GM23338 (cell line): ENCODE measurements at regions not wholly inside any gene's neighbourhood (a gene's known extent, or its start where the extent isn't known, plus 50 kb on each side); places are given as distances from the start of the nearest gene placed in this dataset.

Experiments
- ATAC-seq: fragments of 200-7000 bp; cut with Tn5 transposase; 3 replicates; pipeline ENCODE4 v1.9.1; 2020
- DNase-seq: peaks from one replicate; pipeline ENCODE4 v3.0.0-alpha.2; 2015; ENCODE audit warnings: low spot score
- H2AFZ ChIP-seq: fragments of 200-600 bp; sonication (generic); 2 replicates; pipeline ENCODE4 v1.8.0; 2016; ENCODE audit warnings: antibody characterized with exemption, mild to moderate bottlenecking, moderate library complexity
- H3F3A ChIP-seq: fragments of 200-600 bp; sonication (generic); replicated peaks from 2 replicates; pipeline ENCODE4 v1.8.0; 2017; ENCODE audit warnings: antibody characterized with exemption, mixed run types, low read depth
- H3K27ac ChIP-seq: fragments of 200-600 bp; sonication (generic); 2 replicates; pipeline ENCODE4 v1.6.1; 2016; ENCODE audit warnings: low read depth
- H3K27me3 ChIP-seq: fragments of 200-600 bp; sonication (generic); 2 replicates; pipeline ENCODE4 v1.8.0; 2016; ENCODE audit warnings: mild to moderate bottlenecking, mixed run types, moderate library complexity; ENCODE audit not compliant: insufficient read depth
- H3K36me3 ChIP-seq: fragments of 200-600 bp; sonication (generic); 2 replicates; pipeline ENCODE4 v1.8.0; 2016; ENCODE audit warnings: mild to moderate bottlenecking; ENCODE audit not compliant: insufficient read depth
- H3K4me1 ChIP-seq: fragments of 200-600 bp; sonication (generic); 2 replicates; pipeline ENCODE4 v1.8.0; 2016; ENCODE audit warnings: mild to moderate bottlenecking, moderate library complexity; ENCODE audit not compliant: insufficient read depth
- H3K4me2 ChIP-seq: fragments of 200-600 bp; sonication (generic); 2 replicates; pipeline ENCODE4 v1.7.1; 2017; ENCODE audit warnings: mixed run types
- H3K4me3 ChIP-seq: fragments of 200-600 bp; sonication (generic); 2 replicates; pipeline ENCODE4 v1.6.1; 2016; ENCODE audit warnings: mixed run types
- H3K79me2 ChIP-seq: fragments of 200-600 bp; sonication (generic); replicated peaks from 2 replicates; pipeline ENCODE4 v1.8.0; 2017; ENCODE audit warnings: mild to moderate bottlenecking; ENCODE audit not compliant: insufficient read depth
- H3K9me2 ChIP-seq: fragments of 200-600 bp; sonication (generic); 2 replicates; pipeline ENCODE4 v1.8.0; 2017; ENCODE audit not compliant: insufficient read depth
- H4K20me1 ChIP-seq: fragments of 200-600 bp; sonication (generic); replicated peaks from 2 replicates; pipeline ENCODE4 v1.8.0; 2017; ENCODE audit warnings: mild to moderate bottlenecking; ENCODE audit not compliant: insufficient read depth
- H3K27ac Mint-ChIP-seq: 2 replicates; pipeline ENCODE4 v1.8.0; 2020; ENCODE audit warnings: inconsistent platforms, mild to moderate bottlenecking, moderate library complexity, mixed read lengths
- H3K27me3 Mint-ChIP-seq: 3 replicates; pipeline ENCODE4 v1.8.0; 2022; ENCODE audit warnings: low read depth, mild to moderate bottlenecking, moderate library complexity, mixed read lengths, inconsistent platforms; ENCODE audit not compliant: insufficient read depth, poor library complexity
- H3K36me3 Mint-ChIP-seq: 3 replicates; pipeline ENCODE4 v1.8.0; 2021; ENCODE audit warnings: low read depth, mild to moderate bottlenecking, inconsistent platforms, moderate library complexity, mixed read lengths
- H3K4me1 Mint-ChIP-seq: 3 replicates; pipeline ENCODE4 v1.8.0; 2020; ENCODE audit warnings: mild to moderate bottlenecking, inconsistent platforms, mixed read lengths
- H3K4me3 Mint-ChIP-seq: 3 replicates; pipeline ENCODE4 v1.8.0; 2021; ENCODE audit warnings: moderate library complexity, mild to moderate bottlenecking, inconsistent platforms, mixed read lengths
- H3K9me3 Mint-ChIP-seq: 3 replicates; pipeline ENCODE4 v1.8.0; 2020; ENCODE audit warnings: moderate library complexity, mild to moderate bottlenecking, inconsistent platforms, mixed read lengths
- CREB1 ChIP-seq: fragments of 250-450 bp; sonication (Bioruptor Pico); IDR thresholded peaks from 2 replicates; pipeline ENCODE4 v1.5.0; 2020; ENCODE audit warnings: low read depth, mild to moderate bottlenecking, moderate library complexity
- JUNB ChIP-seq: IDR thresholded peaks from one replicate; pipeline ENCODE4 v1.6.1; 2016; ENCODE audit warnings: antibody characterized with exemption; ENCODE audit not compliant: unreplicated experiment
- REST ChIP-seq: IDR thresholded peaks from one replicate; pipeline ENCODE4 v1.6.1; 2018; ENCODE audit warnings: antibody characterized with exemption; ENCODE audit not compliant: unreplicated experiment
- STAT1 ChIP-seq: IDR thresholded peaks from one replicate; pipeline ENCODE4 v1.6.1; 2016; ENCODE audit warnings: antibody characterized with exemption; ENCODE audit not compliant: unreplicated experiment
- ZNF114 ChIP-seq: fragments of 250-450 bp; sonication (Bioruptor Pico); IDR thresholded peaks from 2 replicates; pipeline ENCODE4 v1.5.0; 2020; ENCODE audit warnings: mild to moderate bottlenecking, moderate library complexity
- ZNF331 ChIP-seq: fragments of 250-450 bp; sonication (Bioruptor Pico); IDR thresholded peaks from 2 replicates; pipeline ENCODE4 v1.5.0; 2020; ENCODE audit warnings: low read depth, mild to moderate bottlenecking, moderate library complexity
- TF ChIP-seq, protein P1 (sequence below): fragments of 250-450 bp; sonication (Bioruptor Pico); IDR thresholded peaks from 2 replicates; pipeline ENCODE4 v1.5.0; 2020; ENCODE audit warnings: mild to moderate bottlenecking, moderate library complexity

GRCh38 chr3:182052757-182053156 is 341.0 kb downstream of the SOX2 start (continued):
- TF ChIP-seq JUNB (no peak), STAT1 (no peak)
- TF ChIP-seq, protein P1, sequence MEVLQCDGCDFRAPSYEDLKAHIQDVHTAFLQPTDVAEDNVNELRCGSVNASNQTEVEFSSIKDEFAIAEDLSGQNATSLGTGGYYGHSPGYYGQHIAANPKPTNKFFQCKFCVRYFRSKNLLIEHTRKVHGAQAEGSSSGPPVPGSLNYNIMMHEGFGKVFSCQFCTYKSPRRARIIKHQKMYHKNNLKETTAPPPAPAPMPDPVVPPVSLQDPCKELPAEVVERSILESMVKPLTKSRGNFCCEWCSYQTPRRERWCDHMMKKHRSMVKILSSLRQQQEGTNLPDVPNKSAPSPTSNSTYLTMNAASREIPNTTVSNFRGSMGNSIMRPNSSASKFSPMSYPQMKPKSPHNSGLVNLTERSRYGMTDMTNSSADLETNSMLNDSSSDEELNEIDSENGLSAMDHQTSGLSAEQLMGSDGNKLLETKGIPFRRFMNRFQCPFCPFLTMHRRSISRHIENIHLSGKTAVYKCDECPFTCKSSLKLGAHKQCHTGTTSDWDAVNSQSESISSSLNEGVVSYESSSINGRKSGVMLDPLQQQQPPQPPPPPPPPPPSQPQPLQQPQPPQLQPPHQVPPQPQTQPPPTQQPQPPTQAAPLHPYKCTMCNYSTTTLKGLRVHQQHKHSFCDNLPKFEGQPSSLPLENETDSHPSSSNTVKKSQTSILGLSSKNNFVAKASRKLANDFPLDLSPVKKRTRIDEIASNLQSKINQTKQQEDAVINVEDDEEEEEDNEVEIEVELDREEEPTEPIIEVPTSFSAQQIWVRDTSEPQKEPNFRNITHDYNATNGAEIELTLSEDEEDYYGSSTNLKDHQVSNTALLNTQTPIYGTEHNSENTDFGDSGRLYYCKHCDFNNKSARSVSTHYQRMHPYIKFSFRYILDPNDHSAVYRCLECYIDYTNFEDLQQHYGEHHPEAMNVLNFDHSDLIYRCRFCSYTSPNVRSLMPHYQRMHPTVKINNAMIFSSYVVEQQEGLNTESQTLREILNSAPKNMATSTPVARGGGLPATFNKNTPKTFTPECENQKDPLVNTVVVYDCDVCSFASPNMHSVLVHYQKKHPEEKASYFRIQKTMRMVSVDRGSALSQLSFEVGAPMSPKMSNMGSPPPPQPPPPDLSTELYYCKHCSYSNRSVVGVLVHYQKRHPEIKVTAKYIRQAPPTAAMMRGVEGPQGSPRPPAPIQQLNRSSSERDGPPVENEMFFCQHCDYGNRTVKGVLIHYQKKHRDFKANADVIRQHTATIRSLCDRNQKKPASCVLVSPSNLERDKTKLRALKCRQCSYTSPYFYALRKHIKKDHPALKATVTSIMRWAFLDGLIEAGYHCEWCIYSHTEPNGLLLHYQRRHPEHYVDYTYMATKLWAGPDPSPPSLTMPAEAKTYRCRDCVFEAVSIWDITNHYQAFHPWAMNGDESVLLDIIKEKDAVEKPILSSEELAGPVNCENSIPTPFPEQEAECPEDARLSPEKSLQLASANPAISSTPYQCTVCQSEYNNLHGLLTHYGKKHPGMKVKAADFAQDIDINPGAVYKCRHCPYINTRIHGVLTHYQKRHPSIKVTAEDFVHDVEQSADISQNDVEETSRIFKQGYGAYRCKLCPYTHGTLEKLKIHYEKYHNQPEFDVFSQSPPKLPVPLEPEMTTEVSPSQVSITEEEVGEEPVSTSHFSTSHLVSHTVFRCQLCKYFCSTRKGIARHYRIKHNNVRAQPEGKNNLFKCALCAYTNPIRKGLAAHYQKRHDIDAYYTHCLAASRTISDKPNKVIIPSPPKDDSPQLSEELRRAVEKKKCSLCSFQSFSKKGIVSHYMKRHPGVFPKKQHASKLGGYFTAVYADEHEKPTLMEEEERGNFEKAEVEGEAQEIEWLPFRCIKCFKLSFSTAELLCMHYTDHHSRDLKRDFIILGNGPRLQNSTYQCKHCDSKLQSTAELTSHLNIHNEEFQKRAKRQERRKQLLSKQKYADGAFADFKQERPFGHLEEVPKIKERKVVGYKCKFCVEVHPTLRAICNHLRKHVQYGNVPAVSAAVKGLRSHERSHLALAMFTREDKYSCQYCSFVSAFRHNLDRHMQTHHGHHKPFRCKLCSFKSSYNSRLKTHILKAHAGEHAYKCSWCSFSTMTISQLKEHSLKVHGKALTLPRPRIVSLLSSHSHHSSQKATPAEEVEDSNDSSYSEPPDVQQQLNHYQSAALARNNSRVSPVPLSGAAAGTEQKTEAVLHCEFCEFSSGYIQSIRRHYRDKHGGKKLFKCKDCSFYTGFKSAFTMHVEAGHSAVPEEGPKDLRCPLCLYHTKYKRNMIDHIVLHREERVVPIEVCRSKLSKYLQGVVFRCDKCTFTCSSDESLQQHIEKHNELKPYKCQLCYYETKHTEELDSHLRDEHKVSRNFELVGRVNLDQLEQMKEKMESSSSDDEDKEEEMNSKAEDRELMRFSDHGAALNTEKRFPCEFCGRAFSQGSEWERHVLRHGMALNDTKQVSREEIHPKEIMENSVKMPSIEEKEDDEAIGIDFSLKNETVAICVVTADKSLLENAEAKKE (CRISPR knock-in tag), result no peak

DNA sequence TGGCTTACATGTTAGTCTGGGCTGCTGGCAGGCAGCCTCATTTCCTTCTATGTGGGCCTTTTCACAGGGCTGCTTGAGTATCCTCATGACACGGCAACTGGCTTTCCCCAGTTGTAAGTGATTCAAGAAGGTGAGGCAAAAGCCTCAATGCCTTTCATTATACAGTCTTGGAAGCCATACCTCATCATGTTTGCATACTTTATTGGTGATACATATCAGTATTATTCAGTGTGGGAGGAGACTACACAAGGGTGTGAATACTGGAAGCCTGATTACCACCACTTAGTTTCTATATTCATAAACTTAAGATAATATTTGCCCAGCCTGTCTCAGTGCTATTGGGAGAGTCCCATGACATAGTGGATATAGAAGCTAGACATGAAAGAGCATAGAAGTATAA is 346.8 kb downstream of the SOX2 start:
- Mint-ChIP-seq H3K9me3 (no peaks in the 10 kb centered on the region), H3K27me3 (no peaks in the 10 kb centered on the region), H3K4me1 (peaks cover 6% of the 10 kb centered on the region; the same call in 1 of the 3 replicates), H3K36me3 (no peaks in the 10 kb centered on the region), H3K27ac (no peak overlapping the region), H3K4me3 (no peak overlapping the region)
- Histone ChIP-seq H3K4me3 (no peak overlapping the region), H3F3A (no peaks in the 10 kb centered on the region), H4K20me1 (no peaks in the 10 kb centered on the region), H2AFZ (no peak overlapping the region), H3K9me2 (no peaks in the 10 kb centered on the region), H3K4me1 (no peaks in the 10 kb centered on the region), H3K4me2 (no peak overlapping the region), H3K27ac (no peak overlapping the region), H3K27me3 (no peaks in the 10 kb centered on the region), H3K79me2 (no peaks in the 10 kb centered on the region), H3K36me3 (no peaks in the 10 kb centered on the region)
- ATAC-seq (no peak), DNase-seq (no peak)
- no peak for TF ChIP-seq ZNF331 (CRISPR knock-in tag)
- TF ChIP-seq REST, result no peak
- TF ChIP-seq STAT1, result no peak
- TF ChIP-seq CREB1 (CRISPR knock-in tag), result no peak
- no peak for TF ChIP-seq ZNF114 (CRISPR knock-in tag)
